OCI-LY1 (cell line): ENCODE measurements at regions not wholly inside any gene's neighbourhood (a gene's known extent, or its start where the extent isn't known, plus 50 kb on each side); places are given as distances from the start of the nearest gene placed in this dataset.
"Not testable (repeated sequence)": the region's sequence is repeated elsewhere in the genome, so short reads cannot be mapped to it uniquely, and the experiment has no call there.

ENCODE experiments used
- H2AFZ ChIP-seq: fragments of 200-600 bp; sonication (generic), shearing (Covaris generic); 2 replicates; pipeline ENCODE4 v1.6.0; 2014; ENCODE audit warnings: antibody characterized with exemption, mild to moderate bottlenecking, low read length
- H3F3A ChIP-seq: fragments of 200-600 bp; sonication (generic), shearing (Covaris generic); 2 replicates; pipeline ENCODE4 v1.6.0; 2014; ENCODE audit warnings: mild to moderate bottlenecking, antibody characterized with exemption, low read length, moderate library complexity; ENCODE audit not compliant: insufficient read depth
- H3K27ac ChIP-seq: fragments of 200-600 bp; sonication (generic); 2 replicates; pipeline ENCODE4 v1.5.1; 2014; ENCODE audit warnings: low read length, mixed run types, mild to moderate bottlenecking, low read depth; ENCODE audit not compliant: poor library complexity, severe bottlenecking
- H3K27me3 ChIP-seq: fragments of 200-600 bp; sonication (generic); 2 replicates; pipeline ENCODE4 v1.6.0; 2014; ENCODE audit warnings: antibody characterized with exemption, mild to moderate bottlenecking, low read length, moderate library complexity; ENCODE audit not compliant: insufficient read depth
- H3K36me3 ChIP-seq: fragments of 200-600 bp; sonication (generic); 2 replicates; pipeline ENCODE4 v1.6.1; 2014; ENCODE audit warnings: mild to moderate bottlenecking, antibody characterized with exemption, low read length, moderate library complexity, mixed read lengths; ENCODE audit not compliant: insufficient read depth
- H3K4me1 ChIP-seq: fragments of 200-600 bp; sonication (generic); 2 replicates; pipeline ENCODE4 v1.5.1; 2014; ENCODE audit warnings: mild to moderate bottlenecking, low read length, moderate library complexity; ENCODE audit not compliant: insufficient read depth, severe bottlenecking
- H3K4me2 ChIP-seq: fragments of 200-600 bp; sonication (generic), shearing (Covaris generic); 2 replicates; pipeline ENCODE4 v1.6.1; 2014; ENCODE audit warnings: low read length
- H3K4me3 ChIP-seq: fragments of 200-600 bp; sonication (generic); 2 replicates; pipeline ENCODE4 v1.5.1; 2014; ENCODE audit warnings: low read length, low read depth, mild to moderate bottlenecking, mixed read lengths; ENCODE audit not compliant: poor library complexity, severe bottlenecking
- H3K79me2 ChIP-seq: fragments of 200-600 bp; shearing (Covaris generic); 2 replicates; pipeline ENCODE4 v1.6.1; 2016; ENCODE audit warnings: mixed run types, low read length, mixed read lengths; ENCODE audit not compliant: insufficient read depth
- H3K9ac ChIP-seq: fragments of 200-600 bp; sonication (generic), shearing (Covaris generic); 2 replicates; pipeline ENCODE4 v1.6.1; 2014; ENCODE audit warnings: mild to moderate bottlenecking, low read length, mixed read lengths
- H3K9me2 ChIP-seq: fragments of 200-600 bp; sonication (generic), shearing (Covaris generic); 2 replicates; pipeline ENCODE4 v1.6.1; 2014; ENCODE audit warnings: low read depth, mild to moderate bottlenecking, low read length, mixed read lengths
- H3K9me3 ChIP-seq: fragments of 200-600 bp; shearing (Covaris generic); 2 replicates; pipeline ENCODE4 v1.6.1; 2014; ENCODE audit warnings: low read length, mixed read lengths
- H4K20me1 ChIP-seq: fragments of 200-600 bp; sonication (generic), shearing (Covaris generic); 2 replicates; pipeline ENCODE4 v1.6.0; 2016; ENCODE audit warnings: mild to moderate bottlenecking, low read length; ENCODE audit not compliant: insufficient read depth
- CTCF ChIP-seq: fragments of 200-600 bp; sonication (generic), shearing (Covaris generic); IDR thresholded peaks from 2 replicates; pipeline ENCODE4 v1.5.1; 2017; ENCODE audit warnings: mild to moderate bottlenecking, antibody characterized with exemption, low read length, moderate library complexity, mixed read lengths
- EZH2 ChIP-seq: fragments of 200-600 bp; sonication (generic), shearing (Covaris generic); IDR thresholded peaks from 2 replicates; pipeline ENCODE4 v1.8.0; 2017; ENCODE audit warnings: borderline replicate concordance, mixed run types, mild to moderate bottlenecking, antibody characterized with exemption, low read length, moderate library complexity, mixed read lengths

DNA sequence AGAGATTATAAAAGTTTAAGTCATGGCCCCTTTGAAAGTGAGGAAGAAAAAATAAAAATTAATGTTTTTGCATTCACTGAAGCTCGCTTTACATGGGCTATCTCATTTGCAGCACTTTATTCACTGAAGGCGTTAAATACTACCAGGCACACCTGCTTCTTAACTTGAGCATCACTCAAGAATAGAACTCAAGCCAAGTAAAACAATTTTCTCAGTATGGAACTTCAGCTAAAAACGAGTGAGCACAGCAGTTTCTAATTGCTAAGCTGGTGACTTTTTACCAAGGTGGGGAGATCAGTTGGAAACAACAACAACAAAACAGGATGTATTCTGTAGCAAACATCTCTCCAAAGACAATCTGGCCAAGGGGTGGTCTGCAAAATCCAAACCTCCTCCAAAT is 405.6 kb downstream of the RAB38 start:
- Histone ChIP-seq H3K27me3 (no peaks in the 10 kb centered on the region), H3K36me3 (no peaks in the 10 kb centered on the region), H3K4me2 (no peak overlapping the region), H3F3A (no peaks in the 10 kb centered on the region), H3K4me1 (no peaks in the 10 kb centered on the region), H4K20me1 (no peaks in the 10 kb centered on the region), H3K79me2 (no peaks in the 10 kb centered on the region), H3K9ac (no peak overlapping the region), H2AFZ (no peak overlapping the region), H3K9me3 (no peaks in the 10 kb centered on the region), H3K27ac (no peak overlapping the region), H3K9me2 (no peaks in the 10 kb centered on the region), H3K4me3 (no peak overlapping the region)
- TF ChIP-seq EZH2 (no peak), CTCF (no peak)

- H3K27ac ChIP-seq = no peak overlapping the region
- H3K4me1 ChIP-seq = no peaks in the 10 kb centered on the region
- H4K20me1 ChIP-seq = no peaks in the 10 kb centered on the region
- H3K36me3 ChIP-seq = no peaks in the 10 kb centered on the region
- H3K4me3 ChIP-seq = no peak overlapping the region
- TF ChIP-seq EZH2 (no peak), CTCF (no peak)
- H3F3A ChIP-seq = no peaks in the 10 kb centered on the region
- H3K79me2 ChIP-seq = no peaks in the 10 kb centered on the region
- H3K9me3 ChIP-seq = no peaks in the 10 kb centered on the region
- H3K9me2 ChIP-seq = no peaks in the 10 kb centered on the region
- H2AFZ ChIP-seq = no peak overlapping the region
- no peaks in the 10 kb centered on the region for H3K27me3 ChIP-seq
- H3K9ac ChIP-seq = no peak overlapping the region
- no peak overlapping the region for H3K4me2 ChIP-seq
Measured at GRCh38 chr11:87767615-87768014, 407.6 kb downstream of the RAB38 start.

GRCh38 chr11:87764075-87764474 is 411.2 kb downstream of the RAB38 start:
- not testable (repeated sequence) for H3K4me2 ChIP-seq

DNA sequence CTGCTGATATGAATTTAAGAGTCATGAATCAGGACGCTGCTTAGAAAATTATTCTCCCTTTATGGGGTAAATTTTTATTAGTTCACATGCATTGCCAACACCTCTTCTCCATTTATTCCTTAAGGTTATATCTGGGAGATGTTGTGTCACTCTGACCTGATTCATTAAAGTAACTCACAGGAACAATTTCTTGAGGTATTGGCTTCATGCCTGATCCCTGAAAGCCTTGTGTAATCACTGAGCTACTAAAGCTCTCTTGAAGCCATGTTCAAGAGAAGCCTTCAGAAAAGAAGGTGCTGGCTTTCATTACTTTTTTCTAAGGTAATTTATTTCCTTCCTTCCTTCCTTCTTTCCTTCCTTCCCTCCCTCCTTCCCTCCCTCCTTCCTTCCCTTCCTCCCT is 420.6 kb downstream of the RAB38 start:
- Histone ChIP-seq H3K36me3 (no peaks in the 10 kb centered on the region), H3K4me3 (no peak overlapping the region), H3K4me1 (no peaks in the 10 kb centered on the region), H3F3A (no peaks in the 10 kb centered on the region), H3K79me2 (no peaks in the 10 kb centered on the region), H4K20me1 (no peaks in the 10 kb centered on the region), H3K9ac (no peak overlapping the region), H3K9me2 (no peaks in the 10 kb centered on the region), H3K4me2 (no peak overlapping the region), H2AFZ (no peak overlapping the region), H3K9me3 (no peaks in the 10 kb centered on the region), H3K27ac (no peak overlapping the region), H3K27me3 (no peaks in the 10 kb centered on the region)
- TF ChIP-seq CTCF (no peak), EZH2 (no peak)

More at GRCh38 chr11:87764075-87764474, 411.2 kb downstream of the RAB38 start:
- not testable (repeated sequence) for H3K27me3 ChIP-seq, H2AFZ ChIP-seq, H3K9me2 ChIP-seq, H3K4me1 ChIP-seq, H3K79me2 ChIP-seq, H4K20me1 ChIP-seq, H3F3A ChIP-seq, H3K36me3 ChIP-seq, H3K4me3 ChIP-seq, H3K27ac ChIP-seq, H3K9ac ChIP-seq, H3K9me3 ChIP-seq
